Hematopoietic multipotent progenitor cell treated with erythropoietin and hydrocortisone succinate and interleukin-3 and kit ligand, for 15 days (in vitro differentiated cells): ENCODE measurements at regions not wholly inside any gene's neighbourhood (a gene's known extent, or its start where the extent isn't known, plus 50 kb on each side); places are given as distances from the start of the nearest gene placed in this dataset.
"Not testable (repeated sequence)": the region's sequence is repeated elsewhere in the genome, so short reads cannot be mapped to it uniquely, and the experiment has no call there.

Source experiments
- DNase-seq: peaks from one replicate; pipeline ENCODE4 v3.0.0-alpha.2; 2015; ENCODE audit warnings: low spot score

DNA sequence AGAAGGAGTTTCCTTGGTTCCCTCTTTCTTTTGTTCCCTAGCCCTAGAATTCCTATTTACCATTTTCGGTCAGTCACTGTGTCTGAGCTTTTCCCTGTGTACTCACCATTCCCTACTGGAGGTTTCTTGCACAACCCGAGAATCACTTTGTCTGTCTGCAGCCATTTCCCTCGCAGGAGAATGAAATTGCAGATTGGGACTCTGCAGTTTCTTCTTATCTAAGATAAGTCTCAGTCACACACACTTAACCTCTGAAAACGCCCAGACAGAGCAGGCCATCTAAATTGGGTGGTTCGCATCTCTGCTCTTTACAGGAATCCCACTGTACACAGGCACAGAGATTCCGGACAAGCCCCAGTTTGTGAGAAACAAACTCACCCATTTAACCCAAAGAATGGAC lies 58.6 kb upstream of the CNTNAP2 start:
- no peak for DNase-seq

DNA sequence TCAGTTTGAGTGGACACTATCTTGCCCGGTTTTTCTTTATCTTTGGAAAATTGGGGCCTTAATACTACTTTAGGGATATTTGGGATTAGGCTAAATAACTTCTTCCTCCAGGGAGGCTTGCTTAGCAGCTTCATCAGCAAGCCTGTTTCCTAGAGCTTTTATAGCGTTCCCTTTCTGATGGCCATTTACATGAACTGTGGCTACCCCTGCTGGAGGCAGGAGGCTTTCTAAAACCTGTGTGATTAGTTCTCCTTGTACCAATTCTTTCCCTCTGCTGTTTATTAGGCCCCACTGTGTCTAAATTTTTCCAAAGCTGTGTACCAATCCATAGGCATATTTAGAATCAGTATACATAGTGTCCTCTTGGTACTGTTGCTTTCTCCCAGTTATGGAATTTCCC lies 61.7 kb upstream of the CNTNAP2 start:
- no peak for DNase-seq

DNA sequence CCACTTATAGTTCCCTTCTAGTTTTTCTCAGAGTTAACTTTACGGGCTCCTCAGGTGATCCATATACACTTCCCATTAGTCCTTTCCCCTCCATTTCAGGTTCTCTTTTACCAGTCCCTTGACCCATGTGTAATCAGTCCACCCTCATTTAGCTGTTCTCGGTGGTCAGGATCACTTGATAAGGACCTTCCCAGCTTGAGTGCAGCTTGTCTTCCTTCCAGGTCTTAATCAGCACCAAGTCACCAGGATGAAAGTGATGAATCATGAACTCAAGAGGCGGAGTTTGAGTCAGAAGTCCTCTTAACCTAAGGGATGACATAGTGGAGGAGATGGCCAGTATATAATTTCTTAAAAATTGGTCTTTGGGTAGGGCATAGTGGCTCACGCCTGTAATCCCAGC lies 63.1 kb upstream of the CNTNAP2 start:
- DNase-seq, result no peak

GRCh38 chr7:146043310-146043709 lies 73.3 kb upstream of the CNTNAP2 start:
- not testable (repeated sequence) for DNase-seq

GRCh38 chr7:146028251-146028750 lies 88.3 kb upstream of the CNTNAP2 start:
- DNase-seq, result no peak

- no peak for DNase-seq
These were observed 89.4 kb upstream of the CNTNAP2 start for GRCh38 chr7:146027243-146027642.

- DNase-seq, result no peak
These were observed 93.8 kb upstream of the CNTNAP2 start for GRCh38 chr7:146022776-146023175.

- not testable (repeated sequence) for DNase-seq
These were observed 97.3 kb upstream of the CNTNAP2 start for GRCh38 chr7:146019041-146020004.

DNA sequence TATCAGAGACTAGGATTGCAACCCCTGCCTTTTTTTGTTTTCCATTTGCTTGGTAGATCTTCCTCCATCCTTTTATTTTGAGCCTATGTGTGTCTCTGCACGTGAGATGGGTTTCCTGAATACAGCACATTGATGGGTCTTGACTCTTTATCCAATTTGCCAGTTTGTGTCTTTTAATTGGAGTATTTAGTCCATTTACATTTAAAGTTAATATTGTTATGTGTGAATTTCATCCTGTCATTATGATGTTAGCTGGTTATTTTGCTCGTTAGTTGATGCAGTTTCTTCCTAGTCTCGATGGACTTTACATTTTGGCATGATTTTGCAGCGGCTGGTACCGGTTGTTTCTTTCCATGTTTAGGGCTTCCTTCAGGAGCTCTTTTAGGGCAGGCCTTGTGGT lies 99.2 kb upstream of the CNTNAP2 start:
- DNase-seq, result not testable (repeated sequence)

DNA sequence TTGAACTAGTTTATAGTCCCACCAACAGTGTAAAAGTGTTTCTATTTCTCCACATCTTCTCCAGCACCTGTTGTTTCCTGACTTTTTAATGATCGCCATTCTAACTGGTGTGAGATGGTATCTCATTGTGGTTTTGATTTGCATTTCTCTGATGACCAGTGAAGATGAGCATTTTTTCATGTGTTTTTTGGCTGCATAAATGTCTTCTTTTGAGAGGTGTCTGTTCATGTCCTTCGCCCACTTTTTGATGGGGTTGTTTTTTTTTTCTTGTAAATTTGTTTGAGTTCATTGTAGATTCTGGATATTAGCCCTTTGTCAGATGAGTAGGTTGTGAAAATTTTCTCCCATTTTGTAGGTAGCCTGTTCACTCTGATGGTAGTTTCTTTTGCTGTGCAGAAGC lies 102.4 kb upstream of the CNTNAP2 start:
- not testable (repeated sequence) for DNase-seq

GRCh38 chr7:146008293-146008692 lies 108.3 kb upstream of the CNTNAP2 start:
- DNase-seq, result no peak

- DNase-seq, result no peak
These were observed 111.8 kb upstream of the CNTNAP2 start for GRCh38 chr7:146004805-146005204.

GRCh38 chr7:146002431-146003078 lies 114.0 kb upstream of the CNTNAP2 start:
- no peak for DNase-seq

GRCh38 chr7:146002008-146002407 lies 114.6 kb upstream of the CNTNAP2 start:
- DNase-seq, result no peak

- DNase-seq, result no peak
These were observed 115.7 kb upstream of the CNTNAP2 start for GRCh38 chr7:146000882-146001281.

DNA sequence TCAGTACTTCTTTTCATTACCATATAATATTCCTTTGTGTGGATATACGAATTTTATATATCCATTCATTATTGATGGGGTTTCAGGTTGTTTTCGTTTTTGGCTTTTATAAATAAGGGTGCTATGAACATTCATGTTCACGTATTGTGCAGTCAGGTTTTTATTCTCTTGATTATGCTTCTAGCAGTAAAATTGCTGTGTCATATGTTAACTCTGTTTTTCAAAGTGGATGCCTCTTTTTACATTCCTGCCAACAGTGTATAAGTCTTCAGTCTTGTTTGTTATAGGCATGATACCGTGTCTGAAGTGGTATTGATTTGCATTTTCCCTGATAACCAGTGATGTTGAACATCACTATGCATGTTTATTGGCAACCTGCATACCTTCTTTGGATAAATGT lies 127.1 kb upstream of the CNTNAP2 start:
- no peak for DNase-seq

GRCh38 chr7:145986248-145986874 lies 130.2 kb upstream of the CNTNAP2 start:
- DNase-seq, result no peak

GRCh38 chr7:145978769-145979168 lies 137.8 kb upstream of the CNTNAP2 start:
- DNase-seq, result no peak

DNA sequence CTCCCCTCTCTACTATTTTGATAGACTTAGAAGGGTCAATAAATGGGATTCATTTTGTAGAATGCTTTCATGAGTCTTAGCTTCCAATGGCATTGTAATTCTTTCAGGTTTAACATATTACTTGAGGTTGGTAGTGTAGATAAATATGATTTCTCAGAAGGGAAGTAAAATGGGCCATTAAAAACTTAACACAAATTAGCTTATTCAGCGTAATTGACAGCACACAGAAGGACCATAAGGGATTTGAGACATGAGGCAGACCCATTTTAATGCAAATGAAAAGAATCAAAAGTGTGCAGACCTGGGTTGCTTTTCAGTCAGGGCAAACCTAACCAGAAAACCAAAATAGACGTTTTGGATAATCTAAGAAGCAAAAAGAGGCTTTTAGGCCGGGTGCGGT lies 156.6 kb upstream of the CNTNAP2 start:
- no peak for DNase-seq

DNA sequence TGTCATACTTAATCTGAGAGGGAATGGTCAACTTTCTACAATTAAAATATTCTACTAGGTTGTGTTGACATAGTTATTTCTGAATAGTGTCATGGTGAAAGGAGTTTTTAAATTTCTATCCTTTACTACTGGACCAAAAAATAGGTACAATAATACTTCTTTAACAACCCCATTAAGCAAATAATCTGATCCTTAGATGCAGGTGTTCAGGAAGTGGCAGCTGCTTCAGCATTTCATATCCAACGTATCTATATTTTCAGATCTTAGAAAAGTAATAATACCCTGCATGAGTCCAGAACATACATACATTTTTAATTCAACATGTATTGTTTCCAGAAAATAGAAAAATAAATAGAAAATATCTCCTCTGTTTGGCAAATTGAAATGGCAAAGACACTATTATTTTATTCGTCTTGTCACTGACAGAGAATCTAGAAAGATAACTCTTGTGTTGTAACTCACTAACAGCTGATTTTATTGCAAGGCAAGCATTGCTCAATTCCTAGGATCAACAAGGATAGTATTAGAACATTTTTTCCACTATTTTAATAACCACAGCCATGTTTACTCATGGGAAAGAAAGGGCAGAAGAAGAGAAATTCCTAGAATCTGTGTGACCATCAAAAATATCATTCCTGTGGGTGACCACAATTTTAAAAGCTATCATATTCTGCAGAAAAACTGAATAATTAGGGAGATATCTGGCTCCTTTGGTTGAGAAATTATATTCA lies 159.3 kb upstream of the CNTNAP2 start:
- no peak for DNase-seq

GRCh38 chr7:145951566-145951965 lies 165.0 kb upstream of the CNTNAP2 start:
- DNase-seq, result no peak

- no peak for DNase-seq
These were observed 187.7 kb upstream of the CNTNAP2 start for GRCh38 chr7:145928937-145929336.
